ENCODE measurements at regions not wholly inside any gene's neighbourhood (a gene's known extent, or its start where the extent isn't known, plus 50 kb on each side); places are given as distances from the start of the nearest gene placed in this dataset.

- no peak for TF ChIP-seq CTCF (IDR thresholded peaks at IDR 0.05)
- TF ChIP-seq POLR2A (IDR thresholded peaks at IDR 0.05): no peak
These were observed 57.7 kb upstream of the FAM20C start for GRCh38 chr7:134561-135256.
